ENCODE measurements at regions not wholly inside any gene's neighbourhood (a gene's known extent, or its start where the extent isn't known, plus 50 kb on each side); places are given as distances from the start of the nearest gene placed in this dataset.

DNA sequence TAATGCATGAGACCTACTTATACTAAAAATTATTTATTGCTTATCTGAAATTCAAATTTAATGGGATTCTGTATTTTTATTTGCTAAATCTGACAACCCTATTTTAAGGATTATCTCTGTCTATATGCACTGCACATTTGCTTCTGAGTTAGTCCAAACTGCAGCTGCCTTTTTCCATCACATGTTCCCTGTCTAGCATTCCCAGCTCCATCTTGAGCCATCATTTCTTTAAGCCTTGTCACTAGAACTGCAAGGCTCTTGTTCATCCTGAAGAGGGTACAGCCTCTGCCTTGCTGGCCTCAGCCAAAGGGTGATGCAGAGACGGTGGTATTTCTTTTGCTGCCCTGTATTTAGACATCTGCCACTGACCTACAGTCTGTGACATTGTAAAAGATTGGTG, 125.8 kb upstream of the STT3B start:
- TF ChIP-seq, protein P1, sequence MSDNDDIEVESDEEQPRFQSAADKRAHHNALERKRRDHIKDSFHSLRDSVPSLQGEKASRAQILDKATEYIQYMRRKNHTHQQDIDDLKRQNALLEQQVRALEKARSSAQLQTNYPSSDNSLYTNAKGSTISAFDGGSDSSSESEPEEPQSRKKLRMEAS (IDR thresholded peaks at IDR 0.05) = no peak
- TF ChIP-seq HOXB5 (CRISPR knock-in tag; IDR thresholded peaks at IDR 0.05) = no peak
- Histone ChIP-seq H3K9me3 (no peaks in the 10 kb centered on the region), H3K4me2 (no peak overlapping the region), H3K27ac (no peak overlapping the region), H3K4me1 (no peaks in the 10 kb centered on the region), H3K4me3 (no peak overlapping the region)
- POLR2A ChIA-PET = no interaction called here
- ATAC-seq = no peak
- DNase-seq (ENCODE audit: low read depth in 1 of 2, low spot score in 1 of 2) = no peak
- no peak for FAIRE-seq
- CTCF ChIA-PET = interaction anchor here (2.0 kb wide), 1 partner anchor 16 kb away, joined by 4 read pairs; no protein-coding TSS in a partner anchor
- WGBS (ENCODE audit: missing lambda C conversion rate) = 55% methylated on average over 1 of the region's 1 CpG

DNA sequence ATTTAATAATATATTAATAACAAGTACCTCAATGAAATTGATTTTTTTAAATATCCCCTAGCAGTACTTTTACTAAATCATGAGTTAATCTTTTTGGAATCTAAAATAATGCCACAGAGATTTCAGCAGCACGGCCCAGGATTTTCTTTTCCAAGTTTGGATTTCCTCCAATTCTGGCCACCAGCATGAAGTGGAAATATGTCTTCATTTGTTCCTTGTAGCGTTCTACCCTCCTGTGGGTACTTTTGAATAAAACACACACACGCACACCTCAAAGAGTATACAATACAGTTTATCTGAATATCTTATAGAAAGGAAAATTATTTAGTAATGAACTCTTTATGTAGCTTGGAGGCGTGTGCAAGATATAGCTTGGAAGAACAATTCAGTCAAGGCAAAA, 125.1 kb upstream of the STT3B start:
- H3K4me3 ChIP-seq = no peak overlapping the region
- no peaks in the 10 kb centered on the region for H3K9me3 ChIP-seq
- 70% methylated on average over 4 of the region's 4 CpGs for WGBS (ENCODE audit: missing lambda C conversion rate)
- ATAC-seq = no peak
- TF ChIP-seq GATA3 (IDR thresholded peaks at IDR 0.05; ENCODE audit: borderline replicate concordance) (no peak), ZFP36 (IDR thresholded peaks at IDR 0.05; ENCODE audit: borderline replicate concordance, partially characterized antibody) (no peak), KDM1A (IDR thresholded peaks at IDR 0.05; ENCODE audit: low read depth) (no peak), FOSL2 (IDR thresholded peaks at IDR 0.05) (no peak), FOSL2 (CRISPR knock-in tag; IDR thresholded peaks at IDR 0.05) (no peak), RAD21 (conservative IDR thresholded peaks at IDR 0.05 in 1 of 2, IDR thresholded peaks at IDR 0.05 in 1 of 2) (no peak), PHF8 (IDR thresholded peaks at IDR 0.05; ENCODE audit: borderline replicate concordance, low read depth) (no peak), NFE2L2 (conservative IDR thresholded peaks at IDR 0.05; ENCODE audit: low read length) (no peak), CHD2 (IDR thresholded peaks at IDR 0.05; ENCODE audit: low read length, partially characterized antibody) (no peak), CBX2 (IDR thresholded peaks at IDR 0.05; ENCODE audit: borderline replicate concordance, low read depth) (no peak), KDM5A (IDR thresholded peaks at IDR 0.05) (no peak), NPAS2 (CRISPR knock-in tag; IDR thresholded peaks at IDR 0.05; ENCODE audit: borderline replicate concordance) (no peak), MAZ (IDR thresholded peaks at IDR 0.05; ENCODE audit: borderline replicate concordance, low read depth, low read length) (no peak), HOXA7 (CRISPR knock-in tag; IDR thresholded peaks at IDR 0.05) (no peak), TP53 (CRISPR knock-in tag; IDR thresholded peaks at IDR 0.05) (no peak)
- TF ChIP-seq, protein P1 (IDR thresholded peaks at IDR 0.05) = no peak
- TF ChIP-seq, protein P2, sequence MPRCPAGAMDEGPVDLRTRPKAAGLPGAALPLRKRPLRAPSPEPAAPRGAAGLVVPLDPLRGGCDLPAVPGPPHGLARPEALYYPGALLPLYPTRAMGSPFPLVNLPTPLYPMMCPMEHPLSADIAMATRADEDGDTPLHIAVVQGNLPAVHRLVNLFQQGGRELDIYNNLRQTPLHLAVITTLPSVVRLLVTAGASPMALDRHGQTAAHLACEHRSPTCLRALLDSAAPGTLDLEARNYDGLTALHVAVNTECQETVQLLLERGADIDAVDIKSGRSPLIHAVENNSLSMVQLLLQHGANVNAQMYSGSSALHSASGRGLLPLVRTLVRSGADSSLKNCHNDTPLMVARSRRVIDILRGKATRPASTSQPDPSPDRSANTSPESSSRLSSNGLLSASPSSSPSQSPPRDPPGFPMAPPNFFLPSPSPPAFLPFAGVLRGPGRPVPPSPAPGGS (IDR thresholded peaks at IDR 0.05) = no peak
- TF ChIP-seq, protein P3, sequence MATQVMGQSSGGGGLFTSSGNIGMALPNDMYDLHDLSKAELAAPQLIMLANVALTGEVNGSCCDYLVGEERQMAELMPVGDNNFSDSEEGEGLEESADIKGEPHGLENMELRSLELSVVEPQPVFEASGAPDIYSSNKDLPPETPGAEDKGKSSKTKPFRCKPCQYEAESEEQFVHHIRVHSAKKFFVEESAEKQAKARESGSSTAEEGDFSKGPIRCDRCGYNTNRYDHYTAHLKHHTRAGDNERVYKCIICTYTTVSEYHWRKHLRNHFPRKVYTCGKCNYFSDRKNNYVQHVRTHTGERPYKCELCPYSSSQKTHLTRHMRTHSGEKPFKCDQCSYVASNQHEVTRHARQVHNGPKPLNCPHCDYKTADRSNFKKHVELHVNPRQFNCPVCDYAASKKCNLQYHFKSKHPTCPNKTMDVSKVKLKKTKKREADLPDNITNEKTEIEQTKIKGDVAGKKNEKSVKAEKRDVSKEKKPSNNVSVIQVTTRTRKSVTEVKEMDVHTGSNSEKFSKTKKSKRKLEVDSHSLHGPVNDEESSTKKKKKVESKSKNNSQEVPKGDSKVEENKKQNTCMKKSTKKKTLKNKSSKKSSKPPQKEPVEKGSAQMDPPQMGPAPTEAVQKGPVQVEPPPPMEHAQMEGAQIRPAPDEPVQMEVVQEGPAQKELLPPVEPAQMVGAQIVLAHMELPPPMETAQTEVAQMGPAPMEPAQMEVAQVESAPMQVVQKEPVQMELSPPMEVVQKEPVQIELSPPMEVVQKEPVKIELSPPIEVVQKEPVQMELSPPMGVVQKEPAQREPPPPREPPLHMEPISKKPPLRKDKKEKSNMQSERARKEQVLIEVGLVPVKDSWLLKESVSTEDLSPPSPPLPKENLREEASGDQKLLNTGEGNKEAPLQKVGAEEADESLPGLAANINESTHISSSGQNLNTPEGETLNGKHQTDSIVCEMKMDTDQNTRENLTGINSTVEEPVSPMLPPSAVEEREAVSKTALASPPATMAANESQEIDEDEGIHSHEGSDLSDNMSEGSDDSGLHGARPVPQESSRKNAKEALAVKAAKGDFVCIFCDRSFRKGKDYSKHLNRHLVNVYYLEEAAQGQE (IDR thresholded peaks at IDR 0.05) = no peak
- TF ChIP-seq, protein P4, sequence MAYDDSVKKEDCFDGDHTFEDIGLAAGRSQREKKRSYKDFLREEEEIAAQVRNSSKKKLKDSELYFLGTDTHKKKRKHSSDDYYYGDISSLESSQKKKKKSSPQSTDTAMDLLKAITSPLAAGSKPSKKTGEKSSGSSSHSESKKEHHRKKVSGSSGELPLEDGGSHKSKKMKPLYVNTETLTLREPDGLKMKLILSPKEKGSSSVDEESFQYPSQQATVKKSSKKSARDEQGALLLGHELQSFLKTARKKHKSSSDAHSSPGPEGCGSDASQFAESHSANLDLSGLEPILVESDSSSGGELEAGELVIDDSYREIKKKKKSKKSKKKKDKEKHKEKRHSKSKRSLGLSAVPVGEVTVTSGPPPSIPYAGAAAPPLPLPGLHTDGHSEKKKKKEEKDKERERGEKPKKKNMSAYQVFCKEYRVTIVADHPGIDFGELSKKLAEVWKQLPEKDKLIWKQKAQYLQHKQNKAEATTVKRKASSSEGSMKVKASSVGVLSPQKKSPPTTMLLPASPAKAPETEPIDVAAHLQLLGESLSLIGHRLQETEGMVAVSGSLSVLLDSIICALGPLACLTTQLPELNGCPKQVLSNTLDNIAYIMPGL (CRISPR knock-in tag; IDR thresholded peaks at IDR 0.05; ENCODE audit: borderline replicate concordance) = no peak
- DNase-seq (ENCODE audit: low read depth in 1 of 2, low spot score in 1 of 2) = no peak
- ChIA-PET POLR2A (interaction anchor here (0.5 to 1.2 kb wide), 2 partner anchors 125 kb away, joined by 3 read pairs; partner anchors contain the start of gene STT3B), CTCF (interaction anchor here (2.0 kb wide), 1 partner anchor 15 kb away, joined by 4 read pairs; no protein-coding TSS in a partner anchor)
- no peaks in the 10 kb centered on the region for H3K4me1 ChIP-seq
- H3K27ac ChIP-seq = no peak overlapping the region
- no peak overlapping the region for H3K4me2 ChIP-seq
- FAIRE-seq = no peak

All from A549 (cell line).